Neural progenitor cell (in vitro differentiated cells): ENCODE measurements at regions not wholly inside any gene's neighbourhood (a gene's known extent, or its start where the extent isn't known, plus 50 kb on each side); places are given as distances from the start of the nearest gene placed in this dataset.

Experiments used
- DNase-seq: peaks from one replicate; pipeline ENCODE4 v3.0.0-alpha.2; 2016; ENCODE audit warnings: low spot score
- H2AFZ ChIP-seq: fragments of 200-600 bp; sonication (generic); replicated peaks from 2 replicates; pipeline ENCODE4 v1.6.1; 2016; ENCODE audit warnings: antibody characterized with exemption
- H3F3A ChIP-seq: fragments of 200-600 bp; sonication (generic); 2 replicates; pipeline ENCODE4 v1.6.1; 2016; ENCODE audit warnings: antibody characterized with exemption, low read depth
- H3K27ac ChIP-seq: fragments of 200-600 bp; sonication (generic); 2 replicates; pipeline ENCODE4 v1.5.1; 2016; ENCODE audit warnings: mild to moderate bottlenecking
- H3K27me3 ChIP-seq: fragments of 200-600 bp; sonication (generic); 2 replicates; pipeline ENCODE4 v1.6.1; 2016; ENCODE audit warnings: mild to moderate bottlenecking, moderate library complexity
- H3K36me3 ChIP-seq: fragments of 200-600 bp; sonication (generic); 2 replicates; pipeline ENCODE4 v1.5.1; 2016
- H3K4me1 ChIP-seq: fragments of 200-600 bp; sonication (generic); 2 replicates; pipeline ENCODE4 v1.6.1; 2016; ENCODE audit warnings: mixed run types
- H3K4me2 ChIP-seq: fragments of 200-600 bp; sonication (generic); 2 replicates; pipeline ENCODE4 v1.6.1; 2016
- H3K4me3 ChIP-seq: fragments of 200-600 bp; sonication (generic); 2 replicates; pipeline ENCODE4 v1.5.1; 2016
- H3K79me2 ChIP-seq: fragments of 200-600 bp; sonication (generic); 2 replicates; pipeline ENCODE4 v1.6.1; 2016; ENCODE audit warnings: low read depth
- H3K9ac ChIP-seq: fragments of 200-600 bp; sonication (generic); 2 replicates; pipeline ENCODE4 v1.6.1; 2016
- H3K9me3 ChIP-seq: fragments of 200-600 bp; sonication (generic); 2 replicates; pipeline ENCODE4 v1.5.1; 2016; ENCODE audit warnings: low read depth
- H4K20me1 ChIP-seq: fragments of 200-600 bp; sonication (generic); 2 replicates; pipeline ENCODE4 v1.6.1; 2016; ENCODE audit warnings: low read depth
- H3K27ac Mint-ChIP-seq: 3 replicates; pipeline ENCODE4 v1.8.0; 2021; ENCODE audit warnings: mixed read lengths
- H3K27me3 Mint-ChIP-seq: 2 replicates; pipeline ENCODE4 v1.8.0; 2022; ENCODE audit warnings: low read depth, mild to moderate bottlenecking, inconsistent platforms, moderate library complexity, mixed read lengths; ENCODE audit not compliant: insufficient read depth
- H3K36me3 Mint-ChIP-seq: 3 replicates; pipeline ENCODE4 v1.8.0; 2021; ENCODE audit warnings: mixed read lengths
- H3K4me1 Mint-ChIP-seq: 3 replicates; pipeline ENCODE4 v1.8.0; 2021; ENCODE audit warnings: mixed read lengths
- H3K4me3 Mint-ChIP-seq: 3 replicates; pipeline ENCODE4 v1.8.0; 2021; ENCODE audit warnings: mild to moderate bottlenecking, moderate library complexity, mixed read lengths
- H3K9me3 Mint-ChIP-seq: 3 replicates; pipeline ENCODE4 v1.8.0; 2020; ENCODE audit warnings: mixed read lengths
- EZH2 ChIP-seq: fragments of 200-600 bp; sonication (generic); IDR thresholded peaks from 2 replicates; pipeline ENCODE4 v1.6.1; 2017; ENCODE audit warnings: antibody characterized with exemption, mild to moderate bottlenecking, moderate library complexity
- EZH2phosphoT487 ChIP-seq: fragments of 200-600 bp; sonication (generic); IDR thresholded peaks from 2 replicates; pipeline ENCODE4 v1.6.1; 2017; ENCODE audit warnings: antibody characterized with exemption
- TF ChIP-seq, protein P1 (sequence below): fragments of 200-600 bp; sonication (generic); IDR thresholded peaks from 2 replicates; pipeline ENCODE4 v1.5.1; 2017; ENCODE audit warnings: antibody characterized with exemption, mild to moderate bottlenecking

DNA sequence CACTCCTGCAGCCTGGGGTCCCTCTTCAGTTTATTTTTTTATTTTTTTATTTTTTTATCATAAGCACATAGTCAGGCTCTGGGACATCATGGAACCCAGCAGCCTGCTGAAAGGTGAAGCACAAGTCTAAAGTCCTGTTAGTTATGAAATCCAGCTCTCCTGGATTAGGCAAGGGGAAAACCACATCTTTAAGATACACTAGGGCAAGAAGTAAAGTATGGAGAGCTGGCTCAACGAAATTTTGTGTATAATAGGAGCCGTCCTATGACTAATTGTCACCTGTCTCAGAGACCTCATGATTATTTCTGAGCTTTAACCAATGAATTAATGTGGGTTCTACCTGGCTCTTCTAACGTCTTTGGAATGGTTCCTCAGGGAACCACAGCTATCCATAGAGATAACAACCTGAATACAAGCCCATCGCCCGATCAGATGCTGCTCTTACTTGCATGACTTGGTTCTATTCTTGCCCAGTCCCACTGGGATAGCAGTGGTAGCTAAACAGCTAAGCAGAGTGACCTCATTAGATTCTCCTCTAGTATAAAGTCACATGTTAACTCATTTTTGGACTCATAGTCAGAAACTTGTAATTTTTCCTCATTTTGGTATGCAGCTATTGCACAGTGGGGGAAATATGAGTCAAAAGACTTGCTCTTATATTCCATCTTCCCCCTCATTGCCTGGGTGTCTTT, 122.7 kb downstream of the LMO4 start:
- Histone ChIP-seq H3K9ac (no peak overlapping the region), H3K9me3 (no peaks in the 10 kb centered on the region), H3K79me2 (no peaks in the 10 kb centered on the region), H3K27me3 (no peaks in the 10 kb centered on the region), H3K36me3 (peaks cover 6% of the 10 kb centered on the region), H3K4me1 (no peaks in the 10 kb centered on the region), H4K20me1 (no peaks in the 10 kb centered on the region), H3K4me2 (no peak overlapping the region), H3F3A (no peaks in the 10 kb centered on the region), H2AFZ (no peak overlapping the region), H3K4me3 (no peak overlapping the region), H3K27ac (no peak overlapping the region)
- Mint-ChIP-seq H3K27me3 (no peaks in the 10 kb centered on the region), H3K4me1 (no peaks in the 10 kb centered on the region), H3K9me3 (peaks cover 3% of the 10 kb centered on the region), H3K27ac (no peak overlapping the region), H3K4me3 (no peak overlapping the region), H3K36me3 (no peaks in the 10 kb centered on the region)
- TF ChIP-seq EZH2: no peak
- TF ChIP-seq, protein P1, sequence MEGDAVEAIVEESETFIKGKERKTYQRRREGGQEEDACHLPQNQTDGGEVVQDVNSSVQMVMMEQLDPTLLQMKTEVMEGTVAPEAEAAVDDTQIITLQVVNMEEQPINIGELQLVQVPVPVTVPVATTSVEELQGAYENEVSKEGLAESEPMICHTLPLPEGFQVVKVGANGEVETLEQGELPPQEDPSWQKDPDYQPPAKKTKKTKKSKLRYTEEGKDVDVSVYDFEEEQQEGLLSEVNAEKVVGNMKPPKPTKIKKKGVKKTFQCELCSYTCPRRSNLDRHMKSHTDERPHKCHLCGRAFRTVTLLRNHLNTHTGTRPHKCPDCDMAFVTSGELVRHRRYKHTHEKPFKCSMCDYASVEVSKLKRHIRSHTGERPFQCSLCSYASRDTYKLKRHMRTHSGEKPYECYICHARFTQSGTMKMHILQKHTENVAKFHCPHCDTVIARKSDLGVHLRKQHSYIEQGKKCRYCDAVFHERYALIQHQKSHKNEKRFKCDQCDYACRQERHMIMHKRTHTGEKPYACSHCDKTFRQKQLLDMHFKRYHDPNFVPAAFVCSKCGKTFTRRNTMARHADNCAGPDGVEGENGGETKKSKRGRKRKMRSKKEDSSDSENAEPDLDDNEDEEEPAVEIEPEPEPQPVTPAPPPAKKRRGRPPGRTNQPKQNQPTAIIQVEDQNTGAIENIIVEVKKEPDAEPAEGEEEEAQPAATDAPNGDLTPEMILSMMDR: no peak
- TF ChIP-seq EZH2phosphoT487: no peak
- DNase-seq: no peak

DNA sequence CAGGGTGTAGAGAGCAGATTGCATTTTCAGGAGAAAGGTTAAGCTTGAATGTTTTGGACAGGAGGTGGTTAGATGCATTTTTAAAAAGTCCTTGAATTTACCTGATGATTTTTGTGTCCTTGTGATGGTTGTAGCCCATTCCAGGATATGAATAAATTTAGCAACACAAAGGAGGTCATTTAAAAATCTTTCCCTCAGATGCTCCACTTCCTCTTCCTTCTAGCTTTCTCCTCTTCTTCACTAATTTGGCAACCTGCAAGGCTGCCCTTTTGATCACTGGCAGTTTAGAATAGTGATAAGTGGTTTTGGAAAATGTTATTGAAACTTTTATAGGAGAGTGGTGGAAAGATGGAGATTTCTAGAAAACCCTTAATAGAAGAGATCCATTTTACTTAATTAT, 124.0 kb downstream of the LMO4 start:
- peaks cover 6% of the 10 kb centered on the region for H3K36me3 ChIP-seq
- H3K4me1 ChIP-seq: no peaks in the 10 kb centered on the region
- Mint-ChIP-seq H3K27ac (no peak overlapping the region), H3K4me1 (no peaks in the 10 kb centered on the region), H3K4me3 (no peak overlapping the region), H3K36me3 (no peaks in the 10 kb centered on the region), H3K27me3 (no peaks in the 10 kb centered on the region), H3K9me3 (peaks cover 8% of the 10 kb centered on the region)
- no peak overlapping the region for H3K4me2 ChIP-seq
- no peaks in the 10 kb centered on the region for H3K79me2 ChIP-seq
- no peak overlapping the region for H3K9ac ChIP-seq
- H4K20me1 ChIP-seq: no peaks in the 10 kb centered on the region
- H2AFZ ChIP-seq: no peak overlapping the region
- TF ChIP-seq, protein P1: no peak
- TF ChIP-seq EZH2phosphoT487 (no peak), EZH2 (no peak)
- no peak for DNase-seq
- no peak overlapping the region for H3K27ac ChIP-seq
- H3K27me3 ChIP-seq: no peaks in the 10 kb centered on the region
- H3F3A ChIP-seq: no peaks in the 10 kb centered on the region
- no peak overlapping the region for H3K4me3 ChIP-seq
- H3K9me3 ChIP-seq: no peaks in the 10 kb centered on the region

DNA sequence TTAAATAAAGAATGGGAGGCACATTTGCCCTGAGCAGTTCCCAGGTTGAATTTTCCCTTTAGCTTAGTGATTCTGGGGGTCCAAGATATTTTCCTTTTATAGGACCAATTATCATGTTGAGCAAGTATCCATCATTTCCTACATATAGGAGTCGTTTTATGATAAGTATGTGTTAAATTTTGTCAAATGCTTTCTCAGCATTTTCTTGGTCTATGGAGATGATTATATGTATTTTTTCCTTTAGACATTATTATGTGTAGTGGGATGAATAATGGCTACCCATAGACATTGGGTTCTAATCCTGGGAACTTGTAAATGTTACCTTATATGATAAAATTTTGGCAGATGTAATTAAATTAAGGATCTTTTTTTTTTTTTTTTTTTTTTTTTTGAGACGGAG, 128.7 kb downstream of the LMO4 start:
- DNase-seq: no peak
- Histone ChIP-seq H3K4me1 (no peaks in the 10 kb centered on the region), H3K4me2 (no peak overlapping the region), H3K4me3 (no peak overlapping the region), H3K27me3 (no peaks in the 10 kb centered on the region), H3K9me3 (no peaks in the 10 kb centered on the region), H3F3A (no peaks in the 10 kb centered on the region), H4K20me1 (no peaks in the 10 kb centered on the region), H2AFZ (no peak overlapping the region), H3K27ac (no peak overlapping the region), H3K79me2 (no peaks in the 10 kb centered on the region), H3K36me3 (peaks cover 6% of the 10 kb centered on the region), H3K9ac (no peak overlapping the region)
- Mint-ChIP-seq H3K4me1 (no peaks in the 10 kb centered on the region), H3K27ac (no peak overlapping the region), H3K36me3 (no peaks in the 10 kb centered on the region), H3K4me3 (no peak overlapping the region), H3K9me3 (peaks cover 13% of the 10 kb centered on the region), H3K27me3 (no peaks in the 10 kb centered on the region)
- TF ChIP-seq, protein P1: no peak
- TF ChIP-seq EZH2phosphoT487 (no peak), EZH2 (no peak)
